Loucy (cell line): ENCODE measurements at regions not wholly inside any gene's neighbourhood (a gene's known extent, or its start where the extent isn't known, plus 50 kb on each side); places are given as distances from the start of the nearest gene placed in this dataset.

Experiments used
- H2AFZ ChIP-seq: fragments of 200-600 bp; sonication (generic); 2 replicates; pipeline ENCODE4 v1.6.0; 2016; ENCODE audit warnings: antibody characterized with exemption, mild to moderate bottlenecking, low read length, moderate library complexity
- H3F3A ChIP-seq: fragments of 200-600 bp; 2 replicates; pipeline ENCODE4 v1.6.0; 2016; ENCODE audit warnings: antibody characterized with exemption, low read depth, mild to moderate bottlenecking
- H3K27me3 ChIP-seq: fragments of 200-600 bp; sonication (generic); 2 replicates; pipeline ENCODE4 v1.6.1; 2014; ENCODE audit warnings: low read length, mild to moderate bottlenecking; ENCODE audit not compliant: insufficient read depth, poor library complexity, severe bottlenecking
- H3K36me3 ChIP-seq: fragments of 200-600 bp; sonication (generic); 2 replicates; pipeline ENCODE4 v1.6.1; 2016; ENCODE audit warnings: low read length; ENCODE audit not compliant: insufficient read depth
- H3K4me1 ChIP-seq: fragments of 200-600 bp; sonication (generic); 2 replicates; pipeline ENCODE4 v1.5.1; 2014; ENCODE audit warnings: low read length, mild to moderate bottlenecking; ENCODE audit not compliant: insufficient read depth, poor library complexity, severe bottlenecking
- H3K4me2 ChIP-seq: fragments of 200-600 bp; sonication (generic); 2 replicates; pipeline ENCODE4 v1.6.0; 2014; ENCODE audit warnings: antibody characterized with exemption, low read length, low read depth, mild to moderate bottlenecking; ENCODE audit not compliant: poor library complexity, severe bottlenecking
- H3K4me3 ChIP-seq: fragments of 200-600 bp; sonication (generic); 2 replicates; pipeline ENCODE4 v1.5.1; 2014; ENCODE audit warnings: low read length, mild to moderate bottlenecking, mixed read lengths; ENCODE audit not compliant: poor library complexity, severe bottlenecking
- H3K79me2 ChIP-seq: fragments of 200-600 bp; sonication (generic); 2 replicates; pipeline ENCODE4 v1.6.1; 2014; ENCODE audit warnings: low read length; ENCODE audit not compliant: insufficient read depth
- H3K9ac ChIP-seq: fragments of 200-600 bp; sonication (generic); 2 replicates; pipeline ENCODE4 v1.6.0; 2014; ENCODE audit warnings: mild to moderate bottlenecking, low read depth, low read length, moderate library complexity; ENCODE audit not compliant: poor library complexity, severe bottlenecking
- H3K9me2 ChIP-seq: fragments of 200-600 bp; sonication (generic); replicated peaks from 2 replicates; pipeline ENCODE4 v1.6.1; 2016; ENCODE audit warnings: low read depth, low read length, mixed read lengths
- H3K9me3 ChIP-seq: fragments of 200-600 bp; sonication (generic); 2 replicates; pipeline ENCODE4 v1.6.1; 2014; ENCODE audit warnings: mild to moderate bottlenecking, antibody characterized with exemption, low read length, low read depth; ENCODE audit not compliant: insufficient read depth
- H4K20me1 ChIP-seq: fragments of 200-600 bp; sonication (generic); 2 replicates; pipeline ENCODE4 v1.6.0; 2014; ENCODE audit warnings: antibody characterized with exemption, low read length, mild to moderate bottlenecking; ENCODE audit not compliant: insufficient read depth, poor library complexity, severe bottlenecking
- CTCF ChIP-seq: fragments of 200-600 bp; sonication (generic); conservative IDR thresholded peaks from 2 replicates; pipeline ENCODE4 v1.5.1; 2014; ENCODE audit warnings: mild to moderate bottlenecking, antibody characterized with exemption, low read length
- EZH2phosphoT487 ChIP-seq: fragments of 200-600 bp; IDR thresholded peaks from 2 replicates; pipeline ENCODE4 v1.6.1; 2018; ENCODE audit warnings: antibody characterized with exemption, mild to moderate bottlenecking, moderate library complexity, borderline replicate concordance

GRCh38 chr13:103521532-103521931 is 455.3 kb upstream of the SLC10A2 start:
- Histone ChIP-seq H3K4me2 (no peak overlapping the region), H3K9ac (no peak overlapping the region), H3K4me1 (no peaks in the 10 kb centered on the region), H3K9me2 (no peaks in the 10 kb centered on the region), H2AFZ (no peak overlapping the region), H3K27me3 (no peaks in the 10 kb centered on the region), H3K9me3 (no peaks in the 10 kb centered on the region), H3K79me2 (no peaks in the 10 kb centered on the region), H4K20me1 (no peaks in the 10 kb centered on the region), H3F3A (no peaks in the 10 kb centered on the region), H3K36me3 (no peaks in the 10 kb centered on the region), H3K4me3 (no peak overlapping the region)
- TF ChIP-seq EZH2phosphoT487 (no peak), CTCF (no peak)

DNA sequence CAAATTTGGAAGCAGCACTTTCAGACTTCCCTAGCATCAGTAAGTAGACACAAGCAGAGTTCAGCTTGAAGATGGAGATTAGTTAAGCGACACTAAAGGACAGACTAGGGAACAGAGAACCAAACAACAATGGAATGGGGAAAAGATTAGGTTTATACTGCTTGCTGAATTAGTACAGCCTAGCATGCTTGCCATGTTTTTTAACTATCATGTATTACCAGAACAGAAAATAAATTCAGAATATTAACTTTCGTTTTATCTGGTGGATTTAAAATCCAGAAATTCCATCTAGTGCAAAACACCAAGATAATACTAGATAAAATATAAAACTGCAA is 451.5 kb upstream of the SLC10A2 start:
- no peaks in the 10 kb centered on the region for H3F3A ChIP-seq
- H2AFZ ChIP-seq = no peak overlapping the region
- H3K79me2 ChIP-seq = no peaks in the 10 kb centered on the region
- no peak overlapping the region for H3K4me3 ChIP-seq
- no peaks in the 10 kb centered on the region for H3K36me3 ChIP-seq
- no peaks in the 10 kb centered on the region for H3K4me1 ChIP-seq
- H4K20me1 ChIP-seq = no peaks in the 10 kb centered on the region
- TF ChIP-seq EZH2phosphoT487 (no peak), CTCF (no peak)
- H3K4me2 ChIP-seq = no peak overlapping the region
- H3K9me2 ChIP-seq = no peaks in the 10 kb centered on the region
- no peaks in the 10 kb centered on the region for H3K27me3 ChIP-seq
- H3K9me3 ChIP-seq = no peaks in the 10 kb centered on the region
- no peak overlapping the region for H3K9ac ChIP-seq

GRCh38 chr13:103517066-103517767 is 451.0 kb upstream of the SLC10A2 start:
- no peaks in the 10 kb centered on the region for H3K79me2 ChIP-seq
- H3K36me3 ChIP-seq = no peaks in the 10 kb centered on the region
- no peaks in the 10 kb centered on the region for H3K9me2 ChIP-seq

More at GRCh38 chr13:103517066-103517767, 451.0 kb upstream of the SLC10A2 start:
- Histone ChIP-seq H4K20me1 (no peaks in the 10 kb centered on the region), H3K4me1 (no peaks in the 10 kb centered on the region), H3F3A (no peaks in the 10 kb centered on the region), H3K9me3 (no peaks in the 10 kb centered on the region), H3K9ac (no peak overlapping the region), H3K4me3 (no peak overlapping the region), H3K4me2 (no peak overlapping the region), H2AFZ (no peak overlapping the region), H3K27me3 (no peaks in the 10 kb centered on the region)
- no peak for TF ChIP-seq CTCF
- no peak for TF ChIP-seq EZH2phosphoT487
